Coronary artery (tissue), 2 donors: ENCODE measurements at regions not wholly inside any gene's neighbourhood (a gene's known extent, or its start where the extent isn't known, plus 50 kb on each side); places are given as distances from the start of the nearest gene placed in this dataset.

Experiments used
- DNase-seq: peaks from one replicate; pipeline ENCODE4 v3.0.0-alpha.2; 2017; ENCODE audit warnings: low spot score
- H3K27ac ChIP-seq, 2 donors: fragments of 200-600 bp; sonication (generic); one replicate each; pipeline ENCODE4 v1.5.1; 2016 to 2019
- H3K4me3 ChIP-seq: fragments of 200-600 bp; sonication (generic); 2 replicates; pipeline ENCODE4 v1.5.1; 2016; ENCODE audit warnings: mild to moderate bottlenecking, moderate library complexity
- CTCF ChIP-seq: fragments of 200-600 bp; sonication (generic); IDR thresholded peaks from one replicate; pipeline ENCODE4 v1.5.1; 2019; ENCODE audit warnings: antibody characterized with exemption

- DNase-seq: no peak
- Histone ChIP-seq H3K27ac (no peak overlapping the region), H3K4me3 (no peak overlapping the region)
- TF ChIP-seq CTCF: no peak
These were observed 545.8 kb upstream of the NRP1 start for GRCh38 chr10:33880291-33880690.

DNA sequence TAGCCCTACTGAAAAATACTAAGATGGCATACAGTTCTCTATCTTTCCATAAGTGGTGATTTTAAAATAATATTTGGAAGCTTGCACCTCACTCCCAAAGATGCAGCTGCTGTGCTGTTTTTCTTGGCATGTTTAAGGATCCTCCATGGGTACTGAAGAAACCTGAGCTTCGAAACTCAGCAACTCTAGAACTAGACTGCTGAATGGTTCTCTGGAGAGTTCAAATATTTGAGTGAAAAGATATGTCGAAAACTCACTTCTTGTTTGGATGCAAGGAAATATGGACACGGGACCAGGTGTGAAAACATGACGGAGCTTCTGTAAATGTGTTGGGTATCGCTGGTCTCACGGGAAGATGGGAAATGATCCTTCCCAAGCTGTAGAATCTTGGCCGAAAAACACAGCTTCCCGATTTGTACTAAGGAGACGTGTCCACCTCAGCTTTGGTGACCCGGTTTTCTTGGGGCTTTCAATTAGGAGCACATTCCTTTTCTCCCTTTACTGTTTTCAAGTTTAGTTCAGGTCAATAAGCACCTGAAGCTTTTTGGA lies 543.8 kb upstream of the NRP1 start:
- no peak overlapping the region for H3K27ac ChIP-seq
- no peak overlapping the region for H3K4me3 ChIP-seq
- TF ChIP-seq CTCF: no peak
- DNase-seq: no peak

- Histone ChIP-seq H3K27ac (no peak overlapping the region), H3K4me3 (no peak overlapping the region)
- no peak for TF ChIP-seq CTCF
- DNase-seq: no peak
These were observed 542.3 kb upstream of the NRP1 start for GRCh38 chr10:33876584-33877400.

DNA sequence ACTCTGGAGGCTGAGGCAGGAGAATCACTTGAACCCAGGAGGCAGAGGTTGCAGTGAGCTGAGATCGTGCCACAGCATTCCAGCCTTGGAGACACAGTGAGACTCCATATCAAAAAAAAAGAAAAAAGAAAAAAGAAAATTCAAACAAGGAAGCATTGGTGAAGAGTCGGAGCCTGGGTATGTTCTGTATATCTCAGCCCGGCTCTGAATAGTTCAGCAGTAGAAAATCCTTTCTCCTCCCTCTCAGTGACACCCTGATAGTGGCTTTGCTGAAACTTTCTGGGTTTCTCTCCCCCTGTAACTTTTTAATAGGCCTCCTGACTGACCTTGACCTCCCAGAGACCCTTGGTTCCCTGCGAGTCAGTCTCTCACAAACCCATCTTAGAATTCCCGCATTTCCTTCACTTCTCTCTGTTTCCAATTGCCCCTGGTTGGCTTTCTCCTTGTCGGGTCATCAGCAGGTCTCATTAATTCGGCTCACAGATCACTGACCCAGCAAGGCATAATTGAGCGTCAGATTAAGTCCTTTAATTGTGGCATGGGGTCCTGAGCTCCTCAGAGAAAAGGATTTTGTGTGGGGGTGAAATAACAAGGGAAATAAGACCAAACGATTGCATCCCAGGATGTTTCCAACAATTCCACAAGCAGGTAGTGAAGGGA lies 541.6 kb upstream of the NRP1 start:
- no peak for TF ChIP-seq CTCF
- no peak for DNase-seq
- Histone ChIP-seq H3K4me3 (no peak overlapping the region), H3K27ac (no peak overlapping the region)

DNA sequence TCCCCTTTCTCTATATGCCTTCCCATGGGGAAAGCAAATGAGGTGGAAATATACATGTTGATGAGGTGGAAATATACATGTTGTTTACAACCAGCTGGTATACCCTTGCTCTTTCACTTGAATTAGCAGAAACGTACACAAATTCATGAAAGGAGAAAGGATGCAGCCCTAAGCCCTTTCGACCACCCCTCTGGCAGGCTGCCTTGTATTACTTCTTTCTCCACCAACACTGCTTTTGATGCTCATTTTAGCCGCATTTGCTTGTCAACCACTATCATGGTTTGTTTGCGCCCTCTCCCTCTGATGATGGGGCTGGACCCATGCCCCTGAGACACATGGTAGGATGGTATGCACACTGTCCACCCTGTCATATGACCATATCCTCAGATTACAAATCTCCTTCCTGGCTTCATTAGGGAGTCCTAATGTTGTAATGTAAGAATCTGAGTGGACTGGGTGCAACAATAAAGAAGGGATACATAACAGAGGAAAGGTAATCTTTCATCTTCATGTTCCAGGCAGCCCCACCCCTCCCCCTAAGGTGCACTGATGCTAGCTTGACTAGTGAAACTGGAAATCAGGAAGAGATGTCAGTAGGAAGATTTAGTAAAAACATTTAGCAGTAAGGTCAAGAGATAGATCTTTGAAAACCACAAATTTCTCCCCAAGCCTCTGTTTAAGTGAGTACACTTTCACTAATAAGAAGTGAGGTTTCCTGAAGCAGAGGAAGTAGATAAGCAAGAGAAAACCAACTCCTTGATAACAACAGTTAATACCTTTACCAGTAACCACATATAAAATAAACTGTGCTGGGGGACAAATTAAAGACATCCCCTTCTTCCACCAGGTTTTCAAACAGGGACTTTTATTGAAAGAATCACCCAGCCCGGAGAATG lies 536.8 kb upstream of the NRP1 start:
- no peak for DNase-seq
- Histone ChIP-seq H3K4me3 (no peak overlapping the region), H3K27ac (no peak overlapping the region)
- no peak for TF ChIP-seq CTCF

GRCh38 chr10:33869481-33869880 lies 535.0 kb upstream of the NRP1 start:
- no peak for DNase-seq
- no peak for TF ChIP-seq CTCF
- Histone ChIP-seq H3K4me3 (no peak overlapping the region), H3K27ac (no peak overlapping the region)
